Stimulated activated naive CD4-positive, alpha-beta T cell (primary cell): ENCODE measurements at regions not wholly inside any gene's neighbourhood (a gene's known extent, or its start where the extent isn't known, plus 50 kb on each side); places are given as distances from the start of the nearest gene placed in this dataset.

ENCODE experiments used
- DNase-seq, 6 experiments: peaks; one replicate each; lab custom pipeline; 2025; lab: John Stamatoyannopoulos, UW

DNA sequence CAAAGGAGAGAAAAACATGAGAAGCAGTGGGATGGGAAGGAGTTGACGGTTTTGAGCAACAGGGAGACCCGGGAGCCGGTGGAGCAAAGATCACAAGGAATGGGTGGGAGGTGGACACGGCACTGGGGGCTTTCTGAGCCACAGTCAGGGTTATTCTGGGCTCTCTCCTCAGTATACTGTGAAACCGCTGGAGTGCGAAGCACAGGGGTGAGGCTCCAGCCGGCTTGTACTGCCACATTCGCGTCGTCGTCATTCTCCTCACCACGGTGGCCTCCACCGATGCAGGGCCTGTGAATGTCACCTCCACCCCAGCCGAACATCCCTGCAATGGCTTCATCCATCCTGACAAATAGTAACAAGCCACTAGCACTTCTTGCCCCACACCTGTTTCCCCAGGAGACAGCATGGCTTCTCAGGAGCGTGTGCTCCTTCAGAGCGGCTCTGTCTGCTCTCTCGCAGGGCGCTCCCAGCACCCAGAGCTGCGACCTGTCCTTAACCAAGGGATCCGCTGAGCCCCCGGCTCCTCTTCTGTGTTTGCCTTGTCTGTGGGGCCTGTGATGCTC is 1165.3 kb downstream of the TBC1D22A start:
- DNase-seq = no peak

DNA sequence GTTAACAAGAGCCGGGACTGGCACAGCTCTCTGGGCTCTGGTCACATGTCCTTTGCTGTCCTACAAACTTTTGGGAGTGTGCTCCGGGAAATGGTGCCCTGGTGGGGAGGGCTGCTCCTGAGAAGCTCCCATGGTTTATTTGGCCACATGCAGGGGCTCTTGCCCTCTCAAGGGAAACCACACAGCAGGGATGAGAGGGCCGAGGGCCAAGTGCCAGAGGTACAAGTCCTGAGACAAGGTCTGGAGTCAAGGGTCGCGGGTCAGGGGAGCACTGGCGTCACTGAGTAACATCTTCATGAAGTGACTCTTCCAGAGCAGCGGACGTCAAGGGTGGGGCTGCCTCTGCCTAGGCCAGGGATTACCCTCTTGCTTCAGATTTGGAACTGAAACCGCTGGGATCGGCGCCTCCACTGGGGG is 1160.6 kb downstream of the TBC1D22A start:
- DNase-seq = no peak

- no peak for DNase-seq
These were observed 1159.5 kb downstream of the TBC1D22A start for GRCh38 chr22:47921906-47922305.

DNA sequence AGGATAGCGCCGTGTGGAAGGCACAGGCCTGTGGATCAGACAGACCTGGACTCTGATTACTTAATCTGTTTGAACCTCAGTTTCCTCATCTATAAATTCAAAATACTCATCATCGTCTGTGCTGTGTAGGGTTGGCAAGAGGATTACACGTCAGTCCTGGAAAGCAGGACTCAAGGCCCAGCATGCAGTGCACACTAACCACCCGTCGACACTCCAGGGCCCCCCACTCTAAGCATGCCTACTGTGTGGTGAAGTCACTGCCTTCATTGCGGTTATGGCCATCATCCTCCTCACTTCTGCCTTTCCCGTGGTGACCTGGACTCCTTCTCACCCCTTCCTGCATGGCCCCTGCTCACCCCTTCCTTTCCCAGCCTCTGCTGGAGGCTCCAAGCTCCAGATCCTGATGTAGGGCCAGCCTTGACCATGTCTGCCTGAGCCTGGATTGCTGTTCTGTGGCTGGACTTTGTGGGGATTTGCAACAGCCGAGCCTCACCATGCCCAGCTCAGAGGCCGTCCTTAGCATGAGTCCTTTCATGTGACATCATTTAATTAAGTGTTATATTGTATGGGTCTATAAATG is 1158.0 kb downstream of the TBC1D22A start:
- DNase-seq = no peak

DNA sequence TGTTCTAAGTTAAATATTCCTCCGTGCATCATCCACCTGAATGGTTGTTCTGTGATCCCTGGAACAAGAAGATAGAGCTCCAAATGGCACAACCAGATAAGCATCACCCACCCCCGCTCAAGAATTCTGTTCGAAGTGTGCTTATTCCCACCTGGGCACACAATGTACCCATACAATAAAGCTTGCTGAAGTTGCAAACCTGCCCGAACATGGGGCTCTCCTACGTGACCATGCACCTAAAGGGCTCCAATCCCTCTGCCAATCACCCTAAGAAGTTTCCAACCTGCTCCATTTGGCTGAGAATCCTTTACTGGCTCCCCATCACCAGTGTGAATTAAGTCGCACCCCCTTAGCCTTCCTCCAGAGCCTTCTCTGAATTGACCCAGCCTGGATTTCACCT is 1157.4 kb downstream of the TBC1D22A start:
- no peak for DNase-seq

GRCh38 chr22:47919001-47919441 is 1156.6 kb downstream of the TBC1D22A start:
- no peak for DNase-seq

DNA sequence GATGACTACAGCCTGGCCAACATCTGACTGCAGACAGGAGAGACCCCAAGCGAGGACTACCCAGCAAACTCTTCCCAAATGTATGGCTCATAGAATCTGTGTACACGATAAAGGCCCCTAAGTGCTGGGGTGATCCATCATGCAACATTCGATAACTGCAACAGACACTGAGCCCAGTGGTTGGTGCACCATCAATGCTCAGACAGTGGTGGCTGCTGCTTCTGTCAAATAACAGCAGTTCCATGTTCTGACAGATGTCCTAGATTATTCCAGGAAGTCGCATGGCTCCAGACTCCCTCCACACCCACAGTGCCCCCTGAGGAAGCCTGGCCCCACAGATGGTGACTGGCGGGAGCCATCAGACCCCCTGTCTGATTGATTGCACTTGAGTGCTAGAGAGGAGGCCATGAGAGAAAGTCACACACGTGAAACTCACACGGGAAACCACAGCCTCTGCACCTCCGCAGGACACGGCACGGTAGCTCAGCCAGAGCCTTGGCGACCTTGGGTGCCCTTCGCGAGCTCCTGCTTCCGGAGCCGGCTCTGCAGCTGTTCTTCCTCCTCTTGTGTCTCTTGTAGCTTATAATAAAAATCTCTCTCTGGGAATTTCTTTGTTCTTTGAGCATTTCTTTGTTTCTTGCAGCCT is 1155.9 kb downstream of the TBC1D22A start:
- no peak for DNase-seq

DNA sequence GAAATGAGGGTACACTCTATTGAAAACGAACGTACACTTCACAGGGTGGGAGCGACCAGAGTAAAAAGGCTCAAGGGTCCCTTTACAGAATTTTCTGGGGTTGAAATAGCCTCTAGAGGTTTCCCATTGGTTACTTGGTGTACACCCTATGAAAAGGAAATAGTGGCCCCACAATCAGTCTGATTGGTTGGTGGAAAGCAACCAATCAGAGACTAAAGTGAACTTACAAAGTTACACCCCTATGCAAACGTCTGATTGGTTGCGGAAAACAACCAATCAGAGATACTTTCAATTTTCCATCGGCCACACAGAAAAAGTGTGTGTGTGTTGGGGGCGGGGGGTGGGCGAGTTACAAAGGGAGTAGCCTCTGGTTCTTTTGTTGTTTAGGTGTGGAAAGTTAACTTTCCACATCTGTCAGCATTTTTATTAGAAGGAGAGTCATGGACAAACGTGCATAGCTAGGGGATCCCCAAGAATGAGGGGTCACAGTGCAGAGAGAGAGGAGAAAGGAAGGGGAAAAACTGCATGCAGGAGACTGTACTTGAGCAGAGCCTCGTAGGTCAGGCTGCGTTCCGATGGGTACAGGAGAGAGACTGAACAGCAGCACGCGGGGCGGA is 1152.1 kb downstream of the TBC1D22A start:
- DNase-seq = no peak

DNA sequence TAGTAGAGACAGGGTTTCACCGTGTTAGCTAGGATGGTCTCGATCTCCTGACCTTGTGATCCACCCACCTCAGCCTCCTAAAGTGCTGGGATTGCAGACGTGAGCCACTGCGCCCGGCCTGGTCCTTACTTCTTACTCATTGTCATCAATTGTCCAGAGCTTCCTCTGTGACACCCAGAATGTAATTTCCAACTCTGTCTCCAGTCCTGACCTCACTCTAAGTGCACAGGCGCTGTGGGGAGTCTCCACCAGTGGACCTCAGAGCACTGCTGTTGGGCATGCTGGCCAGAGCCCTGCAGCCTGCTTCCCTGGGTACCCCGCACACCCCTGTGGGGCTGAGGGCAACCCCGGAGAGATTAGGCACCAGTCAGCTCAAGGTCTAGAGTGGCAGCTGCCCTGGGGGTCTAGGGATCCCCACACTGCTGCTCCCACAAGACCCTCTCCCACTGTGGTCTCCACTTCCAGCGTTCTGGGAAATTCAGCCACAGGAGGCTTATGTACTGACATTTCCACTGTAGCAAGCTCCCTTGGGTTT is 1140.3 kb downstream of the TBC1D22A start:
- no peak for DNase-seq

GRCh38 chr22:47901911-47902310 is 1139.5 kb downstream of the TBC1D22A start:
- no peak for DNase-seq

DNA sequence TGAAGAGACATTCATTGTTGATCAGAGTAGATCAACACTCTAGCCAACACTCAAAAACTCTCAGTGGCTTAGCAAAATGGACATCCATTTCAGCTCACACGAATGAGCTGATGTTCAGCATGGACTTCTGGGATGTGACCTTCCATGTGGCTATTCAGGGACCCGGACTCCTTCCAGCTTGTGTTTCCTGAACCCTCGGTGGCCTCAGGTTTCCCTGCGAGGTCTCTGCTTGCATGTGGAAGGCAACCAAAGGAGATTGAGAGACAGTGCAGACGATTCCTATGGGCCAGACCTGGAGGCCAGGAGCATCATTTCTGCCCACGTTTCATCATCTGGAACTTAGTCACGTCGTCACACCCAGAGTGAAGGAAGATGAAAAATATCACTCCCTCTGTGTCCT is 1137.4 kb downstream of the TBC1D22A start:
- no peak for DNase-seq

- DNase-seq = no peak
These were observed 1136.5 kb downstream of the TBC1D22A start for GRCh38 chr22:47898946-47899345.

DNA sequence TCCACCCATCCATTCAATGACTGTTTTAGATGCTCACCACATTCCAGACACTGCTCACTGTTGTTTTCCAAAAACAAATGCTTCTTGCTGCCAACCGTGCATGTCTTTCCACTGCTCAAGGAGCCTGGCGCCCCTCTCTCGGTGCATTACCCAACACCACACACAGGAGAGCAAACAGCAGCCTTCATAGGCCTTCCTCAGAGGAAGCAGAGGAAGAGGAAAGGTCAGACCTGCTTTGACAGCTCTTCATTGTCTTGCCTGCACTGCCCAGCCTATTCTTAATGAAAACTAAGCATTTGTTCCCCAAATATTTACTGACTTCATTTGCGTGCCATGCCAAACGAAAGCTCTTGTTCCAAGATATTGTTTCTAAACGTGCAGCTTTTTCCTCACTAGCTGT is 1129.2 kb downstream of the TBC1D22A start:
- DNase-seq = no peak

GRCh38 chr22:47888817-47889216 is 1126.4 kb downstream of the TBC1D22A start:
- no peak for DNase-seq

DNA sequence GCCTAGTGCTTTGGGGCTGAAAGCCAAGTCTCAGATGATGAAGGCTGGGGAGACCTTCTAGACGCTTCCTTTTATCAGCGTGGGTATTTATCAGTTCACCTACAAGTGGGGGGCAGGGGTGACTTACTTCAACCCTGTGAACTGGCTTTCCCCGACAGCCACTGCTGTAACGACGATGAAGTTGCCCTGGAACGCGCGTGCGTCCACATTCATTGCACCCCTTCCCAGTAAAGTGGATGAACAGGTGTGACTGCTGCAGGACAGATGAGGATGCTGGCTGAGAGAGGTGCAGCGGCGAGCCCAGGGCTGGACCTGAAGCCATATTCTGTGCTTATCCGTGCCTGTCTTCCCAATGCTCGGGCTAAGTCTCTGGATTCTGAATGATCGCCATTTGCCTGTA is 1122.3 kb downstream of the TBC1D22A start:
- DNase-seq = no peak

GRCh38 chr22:47884200-47884599 is 1121.8 kb downstream of the TBC1D22A start:
- DNase-seq = no peak

DNA sequence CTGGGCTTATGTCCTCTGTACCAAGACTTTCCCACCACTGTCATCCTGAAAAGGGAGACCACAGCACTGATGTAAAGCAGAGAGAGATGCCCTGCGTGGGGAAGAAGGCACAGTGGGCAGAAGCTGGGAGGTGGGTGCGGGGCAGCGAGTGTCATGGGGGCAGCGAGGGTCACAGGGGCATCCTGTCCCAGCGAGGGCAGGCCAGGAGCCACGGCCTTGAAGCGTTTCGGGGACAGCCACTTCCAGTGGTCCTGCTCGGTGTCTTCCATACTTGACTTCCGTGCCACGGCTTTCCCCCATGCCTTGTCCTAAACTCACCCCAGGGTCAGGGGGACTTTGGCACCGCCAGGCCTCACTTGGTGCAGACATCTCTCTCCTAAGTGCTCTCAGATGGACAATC is 1121.3 kb downstream of the TBC1D22A start:
- DNase-seq = no peak

GRCh38 chr22:47879346-47879745 is 1116.9 kb downstream of the TBC1D22A start:
- DNase-seq = no peak

DNA sequence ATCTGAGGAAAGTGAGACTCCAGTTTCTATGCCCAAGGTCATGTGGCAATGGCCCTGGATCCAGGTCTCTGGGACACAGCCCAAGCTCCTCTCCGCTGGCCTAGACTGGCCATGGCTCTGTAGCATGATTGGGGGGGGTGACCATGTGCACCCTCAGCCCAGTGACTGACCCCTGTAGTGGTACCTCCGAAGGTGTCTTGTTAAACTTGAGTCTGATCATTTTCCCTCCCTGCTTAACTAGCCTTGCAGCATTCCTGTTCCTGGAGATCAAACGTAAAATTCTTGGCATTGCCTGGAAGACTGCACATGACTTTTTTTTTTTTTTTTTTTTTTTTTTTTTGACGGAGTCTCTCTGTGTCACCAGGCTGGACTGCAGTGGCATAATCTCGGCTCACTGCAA is 1116.0 kb downstream of the TBC1D22A start:
- DNase-seq = no peak

- DNase-seq = no peak
These were observed 1110.5 kb downstream of the TBC1D22A start for GRCh38 chr22:47872761-47873535.

DNA sequence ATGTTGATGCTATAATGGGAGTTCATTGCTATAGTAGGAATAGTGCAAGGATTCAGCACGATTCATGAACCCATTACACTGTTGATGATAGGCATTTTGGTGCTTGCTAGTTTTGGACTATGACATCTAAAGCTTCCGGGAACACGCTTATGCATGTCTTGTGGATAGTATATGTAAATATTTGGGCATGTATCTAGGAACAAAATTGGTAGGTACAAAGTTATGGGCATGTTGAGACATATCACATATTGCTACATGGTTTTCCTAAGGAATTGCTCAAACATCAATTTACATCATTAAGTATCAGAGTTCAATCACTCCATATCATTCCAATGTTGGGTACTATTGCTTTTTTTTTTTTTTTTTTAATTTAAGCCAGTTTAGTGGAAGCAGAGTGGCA is 1103.2 kb downstream of the TBC1D22A start:
- no peak for DNase-seq

DNA sequence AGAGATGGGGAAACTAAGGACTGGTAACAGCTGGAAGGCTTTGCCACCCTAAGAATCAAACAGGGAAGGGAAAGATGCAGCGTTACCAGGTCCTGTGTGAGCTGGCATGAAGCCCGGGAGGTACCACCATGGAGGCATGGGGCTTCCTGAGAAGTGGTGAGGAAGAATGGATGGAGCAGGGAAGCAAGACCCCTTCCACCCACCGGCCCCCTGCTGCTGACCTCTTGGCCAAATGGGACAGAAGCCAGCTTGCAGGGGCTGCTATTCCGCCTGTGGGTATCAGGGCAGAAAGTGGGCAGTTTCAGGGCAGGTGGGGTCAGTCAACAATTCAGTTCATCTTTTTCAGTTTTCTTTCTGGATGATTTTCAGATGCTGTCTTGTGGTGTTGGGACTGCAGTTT is 1099.9 kb downstream of the TBC1D22A start:
- no peak for DNase-seq
